GM12874 (cell line): ENCODE measurements at regions not wholly inside any gene's neighbourhood (a gene's known extent, or its start where the extent isn't known, plus 50 kb on each side); places are given as distances from the start of the nearest gene placed in this dataset.

Source experiments
- TF ChIP-seq, protein P1 (sequence below): IDR thresholded peaks from 2 replicates; pipeline ENCODE4 v1.5.1; 2011; ENCODE audit warnings: low read depth, mild to moderate bottlenecking, control low read depth, low read length, moderate library complexity; ENCODE audit not compliant: insufficient read depth

DNA sequence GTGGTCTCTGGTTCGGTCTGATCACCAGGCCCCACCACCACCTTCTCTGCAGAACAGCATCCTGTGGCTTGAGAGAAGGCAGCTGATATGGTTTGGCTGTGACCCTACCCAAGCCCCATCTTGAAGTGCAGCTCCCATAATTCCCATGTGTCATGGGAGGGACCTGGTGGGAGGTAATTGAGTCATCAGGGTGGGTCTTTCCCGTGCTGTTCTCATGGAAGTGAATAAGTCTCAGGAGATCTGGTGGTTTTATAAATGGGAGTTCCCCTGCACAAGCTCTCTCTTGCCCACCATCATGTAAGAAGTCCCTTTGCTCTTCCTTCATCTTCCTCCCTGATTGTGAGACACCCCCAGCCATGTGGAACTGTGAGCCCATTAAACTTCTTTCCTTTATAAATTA, 352.3 kb upstream of the CDH5 start:
- TF ChIP-seq, protein P1, sequence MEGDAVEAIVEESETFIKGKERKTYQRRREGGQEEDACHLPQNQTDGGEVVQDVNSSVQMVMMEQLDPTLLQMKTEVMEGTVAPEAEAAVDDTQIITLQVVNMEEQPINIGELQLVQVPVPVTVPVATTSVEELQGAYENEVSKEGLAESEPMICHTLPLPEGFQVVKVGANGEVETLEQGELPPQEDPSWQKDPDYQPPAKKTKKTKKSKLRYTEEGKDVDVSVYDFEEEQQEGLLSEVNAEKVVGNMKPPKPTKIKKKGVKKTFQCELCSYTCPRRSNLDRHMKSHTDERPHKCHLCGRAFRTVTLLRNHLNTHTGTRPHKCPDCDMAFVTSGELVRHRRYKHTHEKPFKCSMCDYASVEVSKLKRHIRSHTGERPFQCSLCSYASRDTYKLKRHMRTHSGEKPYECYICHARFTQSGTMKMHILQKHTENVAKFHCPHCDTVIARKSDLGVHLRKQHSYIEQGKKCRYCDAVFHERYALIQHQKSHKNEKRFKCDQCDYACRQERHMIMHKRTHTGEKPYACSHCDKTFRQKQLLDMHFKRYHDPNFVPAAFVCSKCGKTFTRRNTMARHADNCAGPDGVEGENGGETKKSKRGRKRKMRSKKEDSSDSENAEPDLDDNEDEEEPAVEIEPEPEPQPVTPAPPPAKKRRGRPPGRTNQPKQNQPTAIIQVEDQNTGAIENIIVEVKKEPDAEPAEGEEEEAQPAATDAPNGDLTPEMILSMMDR = no peak

DNA sequence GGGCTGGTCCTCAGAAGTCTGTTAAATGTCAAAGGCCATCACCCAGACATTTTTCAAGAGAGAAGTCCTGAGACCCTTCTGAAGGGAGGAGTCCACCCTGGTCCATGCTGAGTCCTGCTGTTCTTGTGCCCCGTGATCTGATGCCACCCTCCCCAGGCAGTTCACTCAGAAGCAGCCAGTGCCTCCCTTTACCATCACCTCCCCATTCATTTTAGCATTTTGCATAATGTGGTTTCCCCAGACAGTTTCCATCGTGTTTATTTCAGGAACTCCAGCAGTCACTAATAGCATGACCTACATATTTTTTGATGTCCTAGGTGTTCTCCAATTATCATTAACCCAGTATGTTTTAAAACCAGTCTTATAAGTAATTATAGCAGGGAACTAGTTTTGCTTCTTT, 353.0 kb upstream of the CDH5 start:
- TF ChIP-seq, protein P1 = no peak

DNA sequence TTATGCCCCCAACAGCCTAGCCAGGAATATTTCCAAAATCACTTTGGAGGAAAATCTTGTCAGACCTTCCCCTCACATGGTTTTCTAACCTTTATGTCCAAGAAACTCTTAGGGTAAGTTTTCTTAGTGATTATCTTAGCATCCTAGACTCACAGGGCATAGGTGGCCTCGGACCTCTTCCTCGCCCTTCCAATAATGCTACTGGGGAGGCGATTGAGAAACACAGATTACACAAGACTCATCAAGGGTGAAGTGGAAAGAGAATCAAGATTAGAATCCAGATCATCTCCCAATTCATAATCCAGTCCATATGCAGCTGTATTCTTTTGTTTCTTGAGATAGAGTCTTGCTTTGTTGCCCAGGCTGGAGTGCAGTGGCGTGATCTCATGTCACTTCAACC, 358.4 kb upstream of the CDH5 start:
- TF ChIP-seq, protein P1 = no peak

GRCh38 chr16:66007717-66008116, 358.8 kb upstream of the CDH5 start:
- TF ChIP-seq, protein P1 = no peak

- TF ChIP-seq, protein P1 = no peak
These were observed 360.0 kb upstream of the CDH5 start for GRCh38 chr16:66006485-66006884.

- TF ChIP-seq, protein P1 = no peak
These were observed 361.8 kb upstream of the CDH5 start for GRCh38 chr16:66004699-66005098.

GRCh38 chr16:66003201-66003600, 363.3 kb upstream of the CDH5 start:
- TF ChIP-seq, protein P1 = no peak

DNA sequence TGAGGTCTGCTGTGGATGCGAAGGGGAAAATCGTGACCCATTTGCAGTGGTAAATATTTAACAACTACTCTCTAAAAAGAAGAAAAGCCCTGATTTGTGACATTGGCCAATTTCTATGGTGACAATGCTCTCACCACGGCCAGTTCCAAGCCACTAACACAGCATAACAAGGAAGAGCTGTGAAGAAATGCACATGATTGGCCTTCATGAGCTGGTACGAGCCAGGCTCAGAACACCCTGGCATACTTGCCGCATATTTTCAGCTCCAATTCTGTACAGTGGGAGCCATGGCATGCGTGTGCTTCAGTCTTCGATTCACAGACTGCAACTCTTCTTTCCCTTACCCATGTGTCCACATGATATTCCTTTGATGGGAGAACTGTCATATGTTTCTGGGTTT, 363.9 kb upstream of the CDH5 start:
- TF ChIP-seq, protein P1 = no peak
